K562 (cell line): ENCODE measurements at regions not wholly inside any gene's neighbourhood (a gene's known extent, or its start where the extent isn't known, plus 50 kb on each side); places are given as distances from the start of the nearest gene placed in this dataset.

Experiments
- ARID1B ChIP-seq: fragments of 450-650 bp; IDR thresholded peaks from 2 replicates; pipeline ENCODE4 v1.6.1; 2016; ENCODE audit warnings: antibody characterized with exemption, mild to moderate bottlenecking, inconsistent platforms
- ARID3B ChIP-seq: fragments of 250-450 bp; sonication (Bioruptor Pico); IDR thresholded peaks from 2 replicates; pipeline ENCODE4 v1.4.0; 2020; ENCODE audit warnings: borderline replicate concordance
- CBX1 ChIP-seq: sonication (generic); IDR thresholded peaks from 2 replicates; pipeline ENCODE4 v1.6.1; 2016; ENCODE audit warnings: antibody characterized with exemption, low read depth, mild to moderate bottlenecking
- DMBX1 ChIP-seq: fragments of 250-450 bp; sonication (Bioruptor Pico); IDR thresholded peaks from 2 replicates; pipeline ENCODE4 v1.8.0; 2022; ENCODE audit warnings: inconsistent platforms, mild to moderate bottlenecking, moderate library complexity, borderline replicate concordance
- ELF4 ChIP-seq: fragments of 450-650 bp; formaldehyde crosslinking; IDR thresholded peaks from 2 replicates; pipeline ENCODE4 v1.4.0; 2022; ENCODE audit warnings: missing genetic modification characterization
- ETS2 ChIP-seq: IDR thresholded peaks from 2 replicates; pipeline ENCODE4 v1.6.1; 2016; ENCODE audit warnings: borderline replicate concordance, missing genetic modification characterization, mild to moderate bottlenecking, moderate library complexity, missing compliant biosample characterization; ENCODE audit not compliant: poor library complexity, severe bottlenecking
- HNRNPL ChIP-seq: fragments of 200-400 bp; formaldehyde crosslinking; IDR thresholded peaks from 2 replicates; pipeline ENCODE4 v1.6.1; 2017; ENCODE audit warnings: low read depth, mild to moderate bottlenecking, low read length
- HNRNPLL ChIP-seq: fragments of 200-400 bp; formaldehyde crosslinking; IDR thresholded peaks from 2 replicates; pipeline ENCODE4 v1.6.1; 2017; ENCODE audit warnings: low read length, low read depth, mild to moderate bottlenecking; ENCODE audit not compliant: poor library complexity, severe bottlenecking
- KAT7 ChIP-seq: sonication (generic); formaldehyde crosslinking; IDR thresholded peaks from 2 replicates; pipeline ENCODE4 v1.8.0; 2022; ENCODE audit warnings: missing genetic modification reagents, mild to moderate bottlenecking, borderline replicate concordance
- MCM7 ChIP-seq, 2 experiments: fragments of 450-650 bp; IDR thresholded peaks; 2 replicates each; pipeline ENCODE4 v1.6.1; 2016 to 2018
- MECOM ChIP-seq: fragments of 250-450 bp; sonication (Bioruptor Pico); IDR thresholded peaks from 2 replicates; pipeline ENCODE4 v1.8.0; 2022; ENCODE audit warnings: inconsistent platforms
- RBM34 ChIP-seq: fragments of 200-400 bp; formaldehyde crosslinking; IDR thresholded peaks from 2 replicates; pipeline ENCODE4 v1.6.1; 2018; ENCODE audit warnings: low read length, borderline replicate concordance; ENCODE audit not compliant: insufficient read depth
- SREBF2 ChIP-seq: sonication (generic); formaldehyde crosslinking; IDR thresholded peaks from 2 replicates; pipeline ENCODE4 v1.4.0; 2020; ENCODE audit warnings: mild to moderate bottlenecking, missing genetic modification reagents
- SRSF3 ChIP-seq: fragments of 200-400 bp; formaldehyde crosslinking; IDR thresholded peaks from 2 replicates; pipeline ENCODE4 v1.6.1; 2016; ENCODE audit warnings: mild to moderate bottlenecking, low read length, moderate library complexity; ENCODE audit not compliant: insufficient read depth
- TCFL5 ChIP-seq: fragments of 250-450 bp; sonication (Bioruptor Pico); conservative IDR thresholded peaks from 2 replicates; pipeline ENCODE4 v1.6.1; 2021; ENCODE audit warnings: mild to moderate bottlenecking, moderate library complexity, matching md5 sums
- YBX1 ChIP-seq: fragments of 450-650 bp; IDR thresholded peaks from 2 replicates; pipeline ENCODE4 v1.7.1; 2016; ENCODE audit warnings: mild to moderate bottlenecking
- ZNF212 ChIP-seq: fragments of 450-650 bp; formaldehyde crosslinking; IDR thresholded peaks from 2 replicates; pipeline ENCODE4 v1.4.0; 2020; ENCODE audit warnings: mild to moderate bottlenecking
- ZNF263 ChIP-seq: sonication (generic); formaldehyde crosslinking; IDR thresholded peaks from 2 replicates; pipeline ENCODE4 v1.8.0; 2022; ENCODE audit warnings: mild to moderate bottlenecking, missing genetic modification reagents, borderline replicate concordance
- TF ChIP-seq, protein P1 (sequence below): sonication (generic); formaldehyde crosslinking; IDR thresholded peaks from 2 replicates; pipeline ENCODE4 v1.8.1; 2022; ENCODE audit warnings: missing genetic modification reagents
- TF ChIP-seq, protein P2 (sequence below), 2 experiments: fragments of 450-650 bp; IDR thresholded peaks; 2 replicates each; pipeline ENCODE4 v1.6.1; 2018; ENCODE audit warnings: mild to moderate bottlenecking in 2 of 2, low read depth in 1 of 2; ENCODE audit not compliant: partially characterized antibody in 2 of 2

DNA sequence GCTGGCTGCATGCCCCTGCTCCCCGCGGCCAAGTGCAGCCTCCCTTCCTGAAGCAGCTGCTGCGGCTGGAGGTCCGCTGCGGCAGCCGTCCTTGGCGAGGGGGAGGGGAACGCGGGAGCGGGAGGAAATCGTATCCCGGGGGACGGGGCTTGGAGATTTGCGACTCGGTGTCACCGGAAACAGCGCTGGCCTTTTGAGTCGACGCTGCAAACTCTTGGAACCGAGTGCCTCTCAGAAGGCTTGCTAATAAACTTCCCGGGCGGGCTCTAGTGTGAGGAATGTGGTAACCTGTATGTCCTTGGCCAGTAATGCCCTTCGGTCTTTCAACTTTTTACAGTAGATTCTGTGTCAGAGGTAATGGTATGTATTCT is 82.7 kb downstream of the PTPDC1 start (continued):
- peak; percentile 47; the same call in 1 of the 2 replicates for TF ChIP-seq ARID1B
- 0 out of 2 replicates have a peak, but pooled peaks have one; percentile 16 for TF ChIP-seq KAT7 (CRISPR knock-in tag)
- TF ChIP-seq MCM7 (IDR thresholded peaks at IDR 0.05) = no peak
- TF ChIP-seq SREBF2 = no peak
- 0 out of 2 replicates have a peak, but pooled peaks have one; percentile 35 for TF ChIP-seq CBX1
- TF ChIP-seq ZNF263 (CRISPR knock-in tag) = no peak
- peak; percentile 78 for TF ChIP-seq HNRNPLL
- no peak for TF ChIP-seq ETS2 (tag)
- TF ChIP-seq ELF4 (CRISPR knock-in tag) = no peak
- no peak for TF ChIP-seq RBM34
- no peak for TF ChIP-seq MECOM (CRISPR knock-in tag)
- no peak for TF ChIP-seq YBX1
- TF ChIP-seq SRSF3 = no peak
- TF ChIP-seq ZNF212 (CRISPR knock-in tag) = no peak
- TF ChIP-seq HNRNPL = no peak
- TF ChIP-seq ARID3B = no peak
- TF ChIP-seq DMBX1 (CRISPR knock-in tag) = no peak
- TF ChIP-seq, protein P1, sequence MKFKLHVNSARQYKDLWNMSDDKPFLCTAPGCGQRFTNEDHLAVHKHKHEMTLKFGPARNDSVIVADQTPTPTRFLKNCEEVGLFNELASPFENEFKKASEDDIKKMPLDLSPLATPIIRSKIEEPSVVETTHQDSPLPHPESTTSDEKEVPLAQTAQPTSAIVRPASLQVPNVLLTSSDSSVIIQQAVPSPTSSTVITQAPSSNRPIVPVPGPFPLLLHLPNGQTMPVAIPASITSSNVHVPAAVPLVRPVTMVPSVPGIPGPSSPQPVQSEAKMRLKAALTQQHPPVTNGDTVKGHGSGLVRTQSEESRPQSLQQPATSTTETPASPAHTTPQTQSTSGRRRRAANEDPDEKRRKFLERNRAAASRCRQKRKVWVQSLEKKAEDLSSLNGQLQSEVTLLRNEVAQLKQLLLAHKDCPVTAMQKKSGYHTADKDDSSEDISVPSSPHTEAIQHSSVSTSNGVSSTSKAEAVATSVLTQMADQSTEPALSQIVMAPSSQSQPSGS (CRISPR knock-in tag) = no peak
- TF ChIP-seq, protein P2, sequence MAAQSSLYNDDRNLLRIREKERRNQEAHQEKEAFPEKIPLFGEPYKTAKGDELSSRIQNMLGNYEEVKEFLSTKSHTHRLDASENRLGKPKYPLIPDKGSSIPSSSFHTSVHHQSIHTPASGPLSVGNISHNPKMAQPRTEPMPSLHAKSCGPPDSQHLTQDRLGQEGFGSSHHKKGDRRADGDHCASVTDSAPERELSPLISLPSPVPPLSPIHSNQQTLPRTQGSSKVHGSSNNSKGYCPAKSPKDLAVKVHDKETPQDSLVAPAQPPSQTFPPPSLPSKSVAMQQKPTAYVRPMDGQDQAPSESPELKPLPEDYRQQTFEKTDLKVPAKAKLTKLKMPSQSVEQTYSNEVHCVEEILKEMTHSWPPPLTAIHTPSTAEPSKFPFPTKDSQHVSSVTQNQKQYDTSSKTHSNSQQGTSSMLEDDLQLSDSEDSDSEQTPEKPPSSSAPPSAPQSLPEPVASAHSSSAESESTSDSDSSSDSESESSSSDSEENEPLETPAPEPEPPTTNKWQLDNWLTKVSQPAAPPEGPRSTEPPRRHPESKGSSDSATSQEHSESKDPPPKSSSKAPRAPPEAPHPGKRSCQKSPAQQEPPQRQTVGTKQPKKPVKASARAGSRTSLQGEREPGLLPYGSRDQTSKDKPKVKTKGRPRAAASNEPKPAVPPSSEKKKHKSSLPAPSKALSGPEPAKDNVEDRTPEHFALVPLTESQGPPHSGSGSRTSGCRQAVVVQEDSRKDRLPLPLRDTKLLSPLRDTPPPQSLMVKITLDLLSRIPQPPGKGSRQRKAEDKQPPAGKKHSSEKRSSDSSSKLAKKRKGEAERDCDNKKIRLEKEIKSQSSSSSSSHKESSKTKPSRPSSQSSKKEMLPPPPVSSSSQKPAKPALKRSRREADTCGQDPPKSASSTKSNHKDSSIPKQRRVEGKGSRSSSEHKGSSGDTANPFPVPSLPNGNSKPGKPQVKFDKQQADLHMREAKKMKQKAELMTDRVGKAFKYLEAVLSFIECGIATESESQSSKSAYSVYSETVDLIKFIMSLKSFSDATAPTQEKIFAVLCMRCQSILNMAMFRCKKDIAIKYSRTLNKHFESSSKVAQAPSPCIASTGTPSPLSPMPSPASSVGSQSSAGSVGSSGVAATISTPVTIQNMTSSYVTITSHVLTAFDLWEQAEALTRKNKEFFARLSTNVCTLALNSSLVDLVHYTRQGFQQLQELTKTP (IDR thresholded peaks at IDR 0.05; ENCODE audit: low read depth in 1 of 2, partially characterized antibody in 2 of 2) = peak in 1 of 2 experiments; percentile 36
- TF ChIP-seq TCFL5 (CRISPR knock-in tag) = no peak
